ENCODE measurements at regions not wholly inside any gene's neighbourhood (a gene's known extent, or its start where the extent isn't known, plus 50 kb on each side); places are given as distances from the start of the nearest gene placed in this dataset.

- DNase-seq (ENCODE audit: low read depth), result no peak
- no peak overlapping the region for H3K4me3 ChIP-seq (ENCODE audit: low read depth, low read length)
- no peak for TF ChIP-seq CTCF (IDR thresholded peaks at IDR 0.05; ENCODE audit: insufficient read depth, low read depth, low read length, missing control alignments)
These were observed 177.2 kb upstream of the CRIM1 start for GRCh38 chr2:36178384-36178783.

GRCh38 chr2:36177282-36177681 lies 178.3 kb upstream of the CRIM1 start:
- no peak for DNase-seq (ENCODE audit: low read depth)
- TF ChIP-seq CTCF (IDR thresholded peaks at IDR 0.05; ENCODE audit: insufficient read depth, low read depth, low read length, missing control alignments), result no peak
- H3K4me3 ChIP-seq (ENCODE audit: low read depth, low read length), result no peak overlapping the region

- no peak for TF ChIP-seq CTCF (IDR thresholded peaks at IDR 0.05; ENCODE audit: insufficient read depth, low read depth, low read length, missing control alignments)
- H3K4me3 ChIP-seq (ENCODE audit: low read depth, low read length), result no peak overlapping the region
- no peak for DNase-seq (ENCODE audit: low read depth)
These were observed 180.7 kb upstream of the CRIM1 start for GRCh38 chr2:36174920-36175319.

- H3K4me3 ChIP-seq (ENCODE audit: low read depth, low read length), result no peak overlapping the region
- DNase-seq (ENCODE audit: low read depth), result no peak
- TF ChIP-seq CTCF (IDR thresholded peaks at IDR 0.05; ENCODE audit: insufficient read depth, low read depth, low read length, missing control alignments), result no peak
These were observed 181.7 kb upstream of the CRIM1 start for GRCh38 chr2:36173760-36174404.

GRCh38 chr2:36172824-36173223 lies 182.8 kb upstream of the CRIM1 start:
- TF ChIP-seq CTCF (IDR thresholded peaks at IDR 0.05; ENCODE audit: insufficient read depth, low read depth, low read length, missing control alignments), result no peak
- DNase-seq (ENCODE audit: low read depth), result no peak
- no peak overlapping the region for H3K4me3 ChIP-seq (ENCODE audit: low read depth, low read length)

GRCh38 chr2:36170805-36171204 lies 184.8 kb upstream of the CRIM1 start:
- no peak for TF ChIP-seq CTCF (IDR thresholded peaks at IDR 0.05; ENCODE audit: insufficient read depth, low read depth, low read length, missing control alignments)
- DNase-seq (ENCODE audit: low read depth), result no peak
- no peak overlapping the region for H3K4me3 ChIP-seq (ENCODE audit: low read depth, low read length)

- DNase-seq (ENCODE audit: low read depth), result no peak
- no peak for TF ChIP-seq CTCF (IDR thresholded peaks at IDR 0.05; ENCODE audit: insufficient read depth, low read depth, low read length, missing control alignments)
- H3K4me3 ChIP-seq (ENCODE audit: low read depth, low read length), result no peak overlapping the region
These were observed 185.7 kb upstream of the CRIM1 start for GRCh38 chr2:36169843-36170242.

All from GM12865 (cell line).